GM23338 (cell line): ENCODE measurements at regions not wholly inside any gene's neighbourhood (a gene's known extent, or its start where the extent isn't known, plus 50 kb on each side); places are given as distances from the start of the nearest gene placed in this dataset.

ENCODE experiments used
- ATAC-seq: fragments of 200-7000 bp; cut with Tn5 transposase; 3 replicates; pipeline ENCODE4 v1.9.1; 2020
- DNase-seq: peaks from one replicate; pipeline ENCODE4 v3.0.0-alpha.2; 2015; ENCODE audit warnings: low spot score
- H2AFZ ChIP-seq: fragments of 200-600 bp; sonication (generic); 2 replicates; pipeline ENCODE4 v1.8.0; 2016; ENCODE audit warnings: antibody characterized with exemption, mild to moderate bottlenecking, moderate library complexity
- H3F3A ChIP-seq: fragments of 200-600 bp; sonication (generic); replicated peaks from 2 replicates; pipeline ENCODE4 v1.8.0; 2017; ENCODE audit warnings: antibody characterized with exemption, mixed run types, low read depth
- H3K27ac ChIP-seq: fragments of 200-600 bp; sonication (generic); 2 replicates; pipeline ENCODE4 v1.6.1; 2016; ENCODE audit warnings: low read depth
- H3K27me3 ChIP-seq: fragments of 200-600 bp; sonication (generic); 2 replicates; pipeline ENCODE4 v1.8.0; 2016; ENCODE audit warnings: mild to moderate bottlenecking, mixed run types, moderate library complexity; ENCODE audit not compliant: insufficient read depth
- H3K36me3 ChIP-seq: fragments of 200-600 bp; sonication (generic); 2 replicates; pipeline ENCODE4 v1.8.0; 2016; ENCODE audit warnings: mild to moderate bottlenecking; ENCODE audit not compliant: insufficient read depth
- H3K4me1 ChIP-seq: fragments of 200-600 bp; sonication (generic); 2 replicates; pipeline ENCODE4 v1.8.0; 2016; ENCODE audit warnings: mild to moderate bottlenecking, moderate library complexity; ENCODE audit not compliant: insufficient read depth
- H3K4me2 ChIP-seq: fragments of 200-600 bp; sonication (generic); 2 replicates; pipeline ENCODE4 v1.7.1; 2017; ENCODE audit warnings: mixed run types
- H3K4me3 ChIP-seq: fragments of 200-600 bp; sonication (generic); 2 replicates; pipeline ENCODE4 v1.6.1; 2016; ENCODE audit warnings: mixed run types
- H3K79me2 ChIP-seq: fragments of 200-600 bp; sonication (generic); replicated peaks from 2 replicates; pipeline ENCODE4 v1.8.0; 2017; ENCODE audit warnings: mild to moderate bottlenecking; ENCODE audit not compliant: insufficient read depth
- H3K9me2 ChIP-seq: fragments of 200-600 bp; sonication (generic); 2 replicates; pipeline ENCODE4 v1.8.0; 2017; ENCODE audit not compliant: insufficient read depth
- H4K20me1 ChIP-seq: fragments of 200-600 bp; sonication (generic); replicated peaks from 2 replicates; pipeline ENCODE4 v1.8.0; 2017; ENCODE audit warnings: mild to moderate bottlenecking; ENCODE audit not compliant: insufficient read depth
- H3K27ac Mint-ChIP-seq: 2 replicates; pipeline ENCODE4 v1.8.0; 2020; ENCODE audit warnings: inconsistent platforms, mild to moderate bottlenecking, moderate library complexity, mixed read lengths
- H3K27me3 Mint-ChIP-seq: 3 replicates; pipeline ENCODE4 v1.8.0; 2022; ENCODE audit warnings: low read depth, mild to moderate bottlenecking, moderate library complexity, mixed read lengths, inconsistent platforms; ENCODE audit not compliant: insufficient read depth, poor library complexity
- H3K36me3 Mint-ChIP-seq: 3 replicates; pipeline ENCODE4 v1.8.0; 2021; ENCODE audit warnings: low read depth, mild to moderate bottlenecking, inconsistent platforms, moderate library complexity, mixed read lengths
- H3K4me1 Mint-ChIP-seq: 3 replicates; pipeline ENCODE4 v1.8.0; 2020; ENCODE audit warnings: mild to moderate bottlenecking, inconsistent platforms, mixed read lengths
- H3K4me3 Mint-ChIP-seq: 3 replicates; pipeline ENCODE4 v1.8.0; 2021; ENCODE audit warnings: moderate library complexity, mild to moderate bottlenecking, inconsistent platforms, mixed read lengths
- H3K9me3 Mint-ChIP-seq: 3 replicates; pipeline ENCODE4 v1.8.0; 2020; ENCODE audit warnings: moderate library complexity, mild to moderate bottlenecking, inconsistent platforms, mixed read lengths
- EZH2 ChIP-seq: fragments of 200-600 bp; sonication (generic); IDR thresholded peaks from one replicate; pipeline ENCODE4 v1.8.0; 2017; ENCODE audit warnings: antibody characterized with exemption, mild to moderate bottlenecking, low read depth; ENCODE audit not compliant: unreplicated experiment
- EZH2phosphoT487 ChIP-seq: fragments of 200-600 bp; sonication (generic); IDR thresholded peaks from one replicate; pipeline ENCODE4 v1.8.1; 2018; ENCODE audit warnings: antibody characterized with exemption; ENCODE audit not compliant: unreplicated experiment
- POLR2AphosphoS5 ChIP-seq: IDR thresholded peaks from 2 replicates; pipeline ENCODE4 v1.6.1; 2016; ENCODE audit warnings: antibody characterized with exemption, low read depth
- STAT1 ChIP-seq: IDR thresholded peaks from one replicate; pipeline ENCODE4 v1.6.1; 2016; ENCODE audit warnings: antibody characterized with exemption; ENCODE audit not compliant: unreplicated experiment
- TF ChIP-seq, protein P1 (sequence below): IDR thresholded peaks from one replicate; pipeline ENCODE4 v1.6.1; 2018; ENCODE audit warnings: antibody characterized with exemption; ENCODE audit not compliant: unreplicated experiment
- TF ChIP-seq, protein P2 (sequence below), 2 experiments: fragments of 200-600 bp in 1 of 2; sonication (generic) in 1 of 2; conservative IDR thresholded peaks; 2 replicates each; pipeline versions ENCODE4 v1.5.1 to v1.6.1; 2016 to 2017; ENCODE audit warnings: antibody characterized with exemption in 2 of 2, low read depth in 2 of 2, mild to moderate bottlenecking in 2 of 2, moderate library complexity in 1 of 2

DNA sequence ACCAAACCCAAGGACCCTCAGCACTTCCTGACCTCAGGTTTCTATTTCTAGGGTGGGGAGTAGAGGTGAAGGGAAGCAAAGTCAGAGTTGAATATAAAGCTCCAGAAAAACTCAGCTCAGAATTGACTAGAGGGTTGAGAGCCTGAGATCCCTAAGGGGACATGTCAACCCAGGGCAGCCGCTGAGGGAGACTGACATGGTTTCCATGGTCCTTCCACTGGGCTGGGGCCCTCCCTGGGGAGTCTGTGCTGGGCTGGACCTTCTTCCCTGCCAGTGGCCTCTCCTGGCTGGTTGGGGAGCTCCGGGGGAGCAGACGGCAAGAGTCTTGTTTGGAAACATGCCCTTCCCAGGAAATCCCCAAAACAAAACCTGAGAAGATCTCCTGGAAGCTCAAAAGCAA is 121.3 kb downstream of the METRNL start:
- H3K36me3 Mint-ChIP-seq: peaks cover 34% of the 10 kb centered on the region
- H3K27ac ChIP-seq: no peak overlapping the region
- H3K4me1 Mint-ChIP-seq: no peaks in the 10 kb centered on the region
- H3K27ac Mint-ChIP-seq: no peak overlapping the region
- TF ChIP-seq STAT1 (no peak), EZH2phosphoT487 (no peak), EZH2 (no peak)
- H3K27me3 ChIP-seq: no peaks in the 10 kb centered on the region
- no peaks in the 10 kb centered on the region for H3F3A ChIP-seq
- no peaks in the 10 kb centered on the region for H3K79me2 ChIP-seq
- no peaks in the 10 kb centered on the region for H3K36me3 ChIP-seq
- no peak overlapping the region for H2AFZ ChIP-seq
- DNase-seq: no peak
- H3K4me3 ChIP-seq: no peak overlapping the region
- H3K9me2 ChIP-seq: no peaks in the 10 kb centered on the region
- no peak overlapping the region for H3K4me3 Mint-ChIP-seq
- H3K4me2 ChIP-seq: no peak overlapping the region
- peaks cover 81% of the 10 kb centered on the region for H3K9me3 Mint-ChIP-seq
- H3K4me1 ChIP-seq: no peaks in the 10 kb centered on the region
- no peaks in the 10 kb centered on the region for H4K20me1 ChIP-seq
- peaks cover 14% of the 10 kb centered on the region for H3K27me3 Mint-ChIP-seq
- ATAC-seq: no peak

DNA sequence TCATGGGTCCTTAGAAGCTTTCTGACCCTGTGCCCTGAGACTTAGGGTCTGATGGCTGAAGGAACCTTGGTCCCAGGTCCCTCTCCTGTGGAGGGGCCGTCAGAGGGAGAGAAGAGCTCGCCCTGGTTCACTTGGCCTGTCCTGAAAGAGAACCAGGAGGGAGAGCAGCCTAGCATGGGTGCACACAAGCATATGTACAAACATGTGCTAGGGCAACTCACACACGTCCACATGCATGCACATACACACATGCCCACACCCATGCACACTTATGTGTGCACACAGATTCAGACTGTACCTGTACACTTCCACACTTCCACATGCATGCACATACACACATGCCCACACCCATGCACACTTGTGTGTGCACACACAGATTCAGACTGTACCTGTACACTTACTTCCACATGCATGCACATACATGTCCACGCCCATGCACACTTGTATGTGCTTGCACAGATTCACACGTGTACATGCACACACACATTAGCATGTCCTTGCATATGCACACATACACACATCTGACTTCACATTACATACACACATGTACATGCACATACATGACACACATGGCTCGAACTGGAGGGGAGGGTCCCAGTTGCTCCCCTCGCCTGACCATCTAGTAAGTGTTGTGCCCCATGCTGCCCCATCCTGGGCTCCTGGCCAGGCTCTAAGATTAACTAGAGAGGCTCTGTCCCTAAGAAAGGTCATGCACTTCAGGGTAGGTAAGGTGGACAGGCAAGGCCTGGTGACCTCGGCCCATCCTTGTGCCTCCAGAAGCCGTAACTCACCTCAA is 122.0 kb downstream of the METRNL start:
- Histone ChIP-seq H3K4me2 (no peak overlapping the region), H3K27me3 (no peaks in the 10 kb centered on the region), H3K4me3 (no peak overlapping the region), H4K20me1 (no peaks in the 10 kb centered on the region), H3K36me3 (no peaks in the 10 kb centered on the region), H3K27ac (no peak overlapping the region), H3F3A (0 out of 2 replicates have a peak, but pooled peaks cover 2% of the 10 kb centered on the region), H3K79me2 (no peaks in the 10 kb centered on the region), H2AFZ (no peak overlapping the region), H3K9me2 (no peaks in the 10 kb centered on the region), H3K4me1 (no peaks in the 10 kb centered on the region)
- Mint-ChIP-seq H3K9me3 (peaks cover 81% of the 10 kb centered on the region), H3K36me3 (peaks cover 38% of the 10 kb centered on the region), H3K4me3 (no peak overlapping the region), H3K27me3 (peaks cover 17% of the 10 kb centered on the region), H3K4me1 (no peaks in the 10 kb centered on the region), H3K27ac (no peak overlapping the region)
- DNase-seq (no peak), ATAC-seq (no peak)
- TF ChIP-seq, protein P1, sequence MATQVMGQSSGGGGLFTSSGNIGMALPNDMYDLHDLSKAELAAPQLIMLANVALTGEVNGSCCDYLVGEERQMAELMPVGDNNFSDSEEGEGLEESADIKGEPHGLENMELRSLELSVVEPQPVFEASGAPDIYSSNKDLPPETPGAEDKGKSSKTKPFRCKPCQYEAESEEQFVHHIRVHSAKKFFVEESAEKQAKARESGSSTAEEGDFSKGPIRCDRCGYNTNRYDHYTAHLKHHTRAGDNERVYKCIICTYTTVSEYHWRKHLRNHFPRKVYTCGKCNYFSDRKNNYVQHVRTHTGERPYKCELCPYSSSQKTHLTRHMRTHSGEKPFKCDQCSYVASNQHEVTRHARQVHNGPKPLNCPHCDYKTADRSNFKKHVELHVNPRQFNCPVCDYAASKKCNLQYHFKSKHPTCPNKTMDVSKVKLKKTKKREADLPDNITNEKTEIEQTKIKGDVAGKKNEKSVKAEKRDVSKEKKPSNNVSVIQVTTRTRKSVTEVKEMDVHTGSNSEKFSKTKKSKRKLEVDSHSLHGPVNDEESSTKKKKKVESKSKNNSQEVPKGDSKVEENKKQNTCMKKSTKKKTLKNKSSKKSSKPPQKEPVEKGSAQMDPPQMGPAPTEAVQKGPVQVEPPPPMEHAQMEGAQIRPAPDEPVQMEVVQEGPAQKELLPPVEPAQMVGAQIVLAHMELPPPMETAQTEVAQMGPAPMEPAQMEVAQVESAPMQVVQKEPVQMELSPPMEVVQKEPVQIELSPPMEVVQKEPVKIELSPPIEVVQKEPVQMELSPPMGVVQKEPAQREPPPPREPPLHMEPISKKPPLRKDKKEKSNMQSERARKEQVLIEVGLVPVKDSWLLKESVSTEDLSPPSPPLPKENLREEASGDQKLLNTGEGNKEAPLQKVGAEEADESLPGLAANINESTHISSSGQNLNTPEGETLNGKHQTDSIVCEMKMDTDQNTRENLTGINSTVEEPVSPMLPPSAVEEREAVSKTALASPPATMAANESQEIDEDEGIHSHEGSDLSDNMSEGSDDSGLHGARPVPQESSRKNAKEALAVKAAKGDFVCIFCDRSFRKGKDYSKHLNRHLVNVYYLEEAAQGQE: no peak
- TF ChIP-seq, protein P2, sequence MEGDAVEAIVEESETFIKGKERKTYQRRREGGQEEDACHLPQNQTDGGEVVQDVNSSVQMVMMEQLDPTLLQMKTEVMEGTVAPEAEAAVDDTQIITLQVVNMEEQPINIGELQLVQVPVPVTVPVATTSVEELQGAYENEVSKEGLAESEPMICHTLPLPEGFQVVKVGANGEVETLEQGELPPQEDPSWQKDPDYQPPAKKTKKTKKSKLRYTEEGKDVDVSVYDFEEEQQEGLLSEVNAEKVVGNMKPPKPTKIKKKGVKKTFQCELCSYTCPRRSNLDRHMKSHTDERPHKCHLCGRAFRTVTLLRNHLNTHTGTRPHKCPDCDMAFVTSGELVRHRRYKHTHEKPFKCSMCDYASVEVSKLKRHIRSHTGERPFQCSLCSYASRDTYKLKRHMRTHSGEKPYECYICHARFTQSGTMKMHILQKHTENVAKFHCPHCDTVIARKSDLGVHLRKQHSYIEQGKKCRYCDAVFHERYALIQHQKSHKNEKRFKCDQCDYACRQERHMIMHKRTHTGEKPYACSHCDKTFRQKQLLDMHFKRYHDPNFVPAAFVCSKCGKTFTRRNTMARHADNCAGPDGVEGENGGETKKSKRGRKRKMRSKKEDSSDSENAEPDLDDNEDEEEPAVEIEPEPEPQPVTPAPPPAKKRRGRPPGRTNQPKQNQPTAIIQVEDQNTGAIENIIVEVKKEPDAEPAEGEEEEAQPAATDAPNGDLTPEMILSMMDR (conservative IDR thresholded peaks at IDR 0.05; ENCODE audit: low read depth in 2 of 2): no peak
- TF ChIP-seq POLR2AphosphoS5: no peak
- TF ChIP-seq EZH2: no peak
